PC-3 (cell line): ENCODE measurements at regions not wholly inside any gene's neighbourhood (a gene's known extent, or its start where the extent isn't known, plus 50 kb on each side); places are given as distances from the start of the nearest gene placed in this dataset.

ENCODE experiments used
- CTCF ChIP-seq: fragments of 300-600 bp; sonication (generic); conservative IDR thresholded peaks from 2 replicates; pipeline ENCODE4 v1.5.1; 2017; ENCODE audit warnings: antibody characterized with exemption, low read depth, mild to moderate bottlenecking, low read length
- EZH2 ChIP-seq: fragments of 300-600 bp; sonication (generic); IDR thresholded peaks from one replicate; pipeline ENCODE4 v1.6.1; 2017; ENCODE audit warnings: antibody characterized with exemption, mild to moderate bottlenecking, low read length; ENCODE audit not compliant: unreplicated experiment

GRCh38 chr7:113705439-113705838, 213.4 kb downstream of the PPP1R3A start:
- TF ChIP-seq CTCF (no peak), EZH2 (no peak)
